Activated naive CD8-positive, alpha-beta T cell treated with anti-CD3 and anti-CD28 coated beads for 36 hours (primary cell): ENCODE measurements at regions not wholly inside any gene's neighbourhood (a gene's known extent, or its start where the extent isn't known, plus 50 kb on each side); places are given as distances from the start of the nearest gene placed in this dataset.
"Not testable (repeated sequence)": the region's sequence is repeated elsewhere in the genome, so short reads cannot be mapped to it uniquely, and the experiment has no call there.

Experiments used
- DNase-seq: peaks from one replicate; pipeline ENCODE4 v3.0.0; 2021
- H3K27ac Mint-ChIP-seq: one replicate; pipeline ENCODE4 v1.8.0; 2022; ENCODE audit warnings: mild to moderate bottlenecking, moderate library complexity, mixed read lengths
- H3K27me3 Mint-ChIP-seq: one replicate; pipeline ENCODE4 v1.8.0; 2022; ENCODE audit warnings: mild to moderate bottlenecking, mixed read lengths
- H3K36me3 Mint-ChIP-seq: one replicate; pipeline ENCODE4 v1.8.0; 2021; ENCODE audit warnings: mild to moderate bottlenecking, mixed read lengths
- H3K4me1 Mint-ChIP-seq: one replicate; pipeline ENCODE4 v1.8.0; 2021; ENCODE audit warnings: mixed read lengths
- H3K4me3 Mint-ChIP-seq: one replicate; pipeline ENCODE4 v1.8.0; 2022; ENCODE audit warnings: mild to moderate bottlenecking, moderate library complexity, mixed read lengths
- H3K9me3 Mint-ChIP-seq: one replicate; pipeline ENCODE4 v1.8.0; 2022; ENCODE audit warnings: mixed read lengths

- Mint-ChIP-seq H3K4me3 (no peak overlapping the region), H3K27ac (no peak overlapping the region), H3K9me3 (peaks cover 3% of the 10 kb centered on the region), H3K36me3 (no peaks in the 10 kb centered on the region), H3K27me3 (no peaks in the 10 kb centered on the region), H3K4me1 (no peaks in the 10 kb centered on the region)
- no peak for DNase-seq
These were observed 361.8 kb downstream of the CAAP1 start for GRCh38 chr9:26530841-26531240.

- no peaks in the 10 kb centered on the region for H3K27me3 Mint-ChIP-seq
- H3K4me3 Mint-ChIP-seq: no peak overlapping the region
- DNase-seq: no peak
- H3K27ac Mint-ChIP-seq: no peak overlapping the region
- no peaks in the 10 kb centered on the region for H3K4me1 Mint-ChIP-seq
- no peaks in the 10 kb centered on the region for H3K36me3 Mint-ChIP-seq
- peaks cover 3% of the 10 kb centered on the region for H3K9me3 Mint-ChIP-seq
These were observed 364.7 kb downstream of the CAAP1 start for GRCh38 chr9:26527931-26528330.

GRCh38 chr9:26524267-26524666 lies 368.3 kb downstream of the CAAP1 start:
- H3K27ac Mint-ChIP-seq: no peak overlapping the region
- H3K4me3 Mint-ChIP-seq: no peak overlapping the region
- DNase-seq: no peak
- no peaks in the 10 kb centered on the region for H3K4me1 Mint-ChIP-seq
- H3K36me3 Mint-ChIP-seq: no peaks in the 10 kb centered on the region
- no peaks in the 10 kb centered on the region for H3K9me3 Mint-ChIP-seq
- no peaks in the 10 kb centered on the region for H3K27me3 Mint-ChIP-seq

- no peak overlapping the region for H3K4me3 Mint-ChIP-seq
- DNase-seq: no peak
These were observed 369.0 kb downstream of the CAAP1 start for GRCh38 chr9:26523577-26523976.

GRCh38 chr9:26520141-26520540 lies 372.5 kb downstream of the CAAP1 start:
- no peaks in the 10 kb centered on the region for H3K36me3 Mint-ChIP-seq
- DNase-seq: no peak

More at GRCh38 chr9:26523577-26523976, 369.0 kb downstream of the CAAP1 start:
- no peaks in the 10 kb centered on the region for H3K9me3 Mint-ChIP-seq
- H3K27ac Mint-ChIP-seq: no peak overlapping the region
- no peaks in the 10 kb centered on the region for H3K36me3 Mint-ChIP-seq
- H3K4me1 Mint-ChIP-seq: no peaks in the 10 kb centered on the region
- no peaks in the 10 kb centered on the region for H3K27me3 Mint-ChIP-seq

GRCh38 chr9:26516773-26517343 lies 375.7 kb downstream of the CAAP1 start:
- H3K9me3 Mint-ChIP-seq: peaks cover 3% of the 10 kb centered on the region
- no peaks in the 10 kb centered on the region for H3K4me1 Mint-ChIP-seq
- no peaks in the 10 kb centered on the region for H3K36me3 Mint-ChIP-seq
- H3K27ac Mint-ChIP-seq: no peak overlapping the region
- DNase-seq: no peak
- no peaks in the 10 kb centered on the region for H3K27me3 Mint-ChIP-seq
- H3K4me3 Mint-ChIP-seq: no peak overlapping the region

More at GRCh38 chr9:26520141-26520540, 372.5 kb downstream of the CAAP1 start:
- H3K4me3 Mint-ChIP-seq: no peak overlapping the region
- no peaks in the 10 kb centered on the region for H3K4me1 Mint-ChIP-seq
- H3K27me3 Mint-ChIP-seq: no peaks in the 10 kb centered on the region
- H3K27ac Mint-ChIP-seq: no peak overlapping the region
- H3K9me3 Mint-ChIP-seq: no peaks in the 10 kb centered on the region

GRCh38 chr9:26513730-26514129 lies 378.9 kb downstream of the CAAP1 start:
- Mint-ChIP-seq H3K36me3 (no peaks in the 10 kb centered on the region), H3K27me3 (no peaks in the 10 kb centered on the region), H3K4me3 (no peak overlapping the region), H3K4me1 (no peaks in the 10 kb centered on the region), H3K9me3 (peaks cover 3% of the 10 kb centered on the region), H3K27ac (no peak overlapping the region)
- DNase-seq: no peak

- Mint-ChIP-seq H3K36me3 (no peaks in the 10 kb centered on the region), H3K4me3 (no peak overlapping the region), H3K27me3 (no peaks in the 10 kb centered on the region)
These were observed 382.5 kb downstream of the CAAP1 start for GRCh38 chr9:26510137-26510536.

GRCh38 chr9:26508897-26509296 lies 383.7 kb downstream of the CAAP1 start:
- no peaks in the 10 kb centered on the region for H3K4me1 Mint-ChIP-seq
- H3K27ac Mint-ChIP-seq: no peak overlapping the region
- H3K27me3 Mint-ChIP-seq: no peaks in the 10 kb centered on the region
- no peaks in the 10 kb centered on the region for H3K36me3 Mint-ChIP-seq
- DNase-seq: no peak
- peaks cover 1% of the 10 kb centered on the region for H3K9me3 Mint-ChIP-seq
- H3K4me3 Mint-ChIP-seq: no peak overlapping the region

More at GRCh38 chr9:26510137-26510536, 382.5 kb downstream of the CAAP1 start:
- H3K4me1 Mint-ChIP-seq: no peaks in the 10 kb centered on the region
- DNase-seq: no peak
- no peak overlapping the region for H3K27ac Mint-ChIP-seq
- H3K9me3 Mint-ChIP-seq: peaks cover 3% of the 10 kb centered on the region

GRCh38 chr9:26504057-26504456 lies 388.5 kb downstream of the CAAP1 start:
- no peak overlapping the region for H3K4me3 Mint-ChIP-seq
- no peaks in the 10 kb centered on the region for H3K27me3 Mint-ChIP-seq
- no peaks in the 10 kb centered on the region for H3K36me3 Mint-ChIP-seq
- no peaks in the 10 kb centered on the region for H3K4me1 Mint-ChIP-seq
- H3K9me3 Mint-ChIP-seq: no peaks in the 10 kb centered on the region
- DNase-seq: no peak
- no peak overlapping the region for H3K27ac Mint-ChIP-seq

GRCh38 chr9:26502311-26502710 lies 390.3 kb downstream of the CAAP1 start:
- DNase-seq: no peak
- no peak overlapping the region for H3K4me3 Mint-ChIP-seq
- no peak overlapping the region for H3K27ac Mint-ChIP-seq
- H3K4me1 Mint-ChIP-seq: no peaks in the 10 kb centered on the region
- H3K27me3 Mint-ChIP-seq: no peaks in the 10 kb centered on the region
- peaks cover 4% of the 10 kb centered on the region for H3K9me3 Mint-ChIP-seq
- H3K36me3 Mint-ChIP-seq: no peaks in the 10 kb centered on the region

- Mint-ChIP-seq H3K27ac (no peak overlapping the region), H3K4me1 (no peaks in the 10 kb centered on the region), H3K4me3 (no peak overlapping the region), H3K27me3 (no peaks in the 10 kb centered on the region), H3K36me3 (no peaks in the 10 kb centered on the region), H3K9me3 (peaks cover 4% of the 10 kb centered on the region)
- no peak for DNase-seq
These were observed 392.1 kb downstream of the CAAP1 start for GRCh38 chr9:26500471-26500870.

GRCh38 chr9:26492608-26493521 lies 399.7 kb downstream of the CAAP1 start:
- H3K9me3 Mint-ChIP-seq, H3K4me1 Mint-ChIP-seq, H3K27me3 Mint-ChIP-seq, DNase-seq, H3K36me3 Mint-ChIP-seq, H3K4me3 Mint-ChIP-seq, H3K27ac Mint-ChIP-seq: not testable (repeated sequence)

GRCh38 chr9:26491922-26492607 lies 400.5 kb downstream of the CAAP1 start:
- not testable (repeated sequence) for H3K4me1 Mint-ChIP-seq, DNase-seq, H3K36me3 Mint-ChIP-seq, H3K4me3 Mint-ChIP-seq, H3K27me3 Mint-ChIP-seq, H3K9me3 Mint-ChIP-seq, H3K27ac Mint-ChIP-seq

- no peaks in the 10 kb centered on the region for H3K27me3 Mint-ChIP-seq
- H3K36me3 Mint-ChIP-seq: no peaks in the 10 kb centered on the region
- peaks cover 5% of the 10 kb centered on the region for H3K9me3 Mint-ChIP-seq
- no peak overlapping the region for H3K4me3 Mint-ChIP-seq
- no peak overlapping the region for H3K27ac Mint-ChIP-seq
- DNase-seq: no peak
- H3K4me1 Mint-ChIP-seq: no peaks in the 10 kb centered on the region
These were observed 408.6 kb downstream of the CAAP1 start for GRCh38 chr9:26483991-26484390.
